SK-N-SH treated with all-trans-retinoic acid at 6 μM for 48 hours (cell line): ENCODE measurements at regions not wholly inside any gene's neighbourhood (a gene's known extent, or its start where the extent isn't known, plus 50 kb on each side); places are given as distances from the start of the nearest gene placed in this dataset.

Experiments
- ATAC-seq: fragments of 200-7000 bp; cut with Tn5 transposase; 3 replicates; pipeline ENCODE4 v1.9.1; 2020; ENCODE audit warnings: mild to moderate bottlenecking, moderate library complexity
- ARNTL ChIP-seq: fragments of 450-650 bp; formaldehyde crosslinking; IDR thresholded peaks from 2 replicates; pipeline ENCODE4 v1.5.0; 2020; ENCODE audit warnings: low read depth, mild to moderate bottlenecking, moderate library complexity, borderline replicate concordance
- BACH2 ChIP-seq: fragments of 250-450 bp; sonication (Bioruptor Pico); IDR thresholded peaks from 2 replicates; pipeline ENCODE4 v1.9.0; 2021; ENCODE audit warnings: mild to moderate bottlenecking, borderline replicate concordance
- CSDC2 ChIP-seq: fragments of 250-450 bp; sonication (Bioruptor Pico); IDR thresholded peaks from 2 replicates; pipeline ENCODE4 v1.5.0; 2020; ENCODE audit warnings: mild to moderate bottlenecking, moderate library complexity
- ESRRG ChIP-seq: fragments of 250-450 bp; sonication (Bioruptor Pico); IDR thresholded peaks from 2 replicates; pipeline ENCODE4 v1.6.1; 2021; ENCODE audit warnings: mild to moderate bottlenecking
- GLIS3 ChIP-seq: fragments of 250-450 bp; sonication (Bioruptor Pico); IDR thresholded peaks from 2 replicates; pipeline ENCODE4 v1.5.0; 2020; ENCODE audit warnings: mild to moderate bottlenecking, moderate library complexity
- ISL1 ChIP-seq: fragments of 250-450 bp; sonication (Bioruptor Pico); IDR thresholded peaks from 2 replicates; pipeline ENCODE4 v2.1.2; 2022; ENCODE audit warnings: mild to moderate bottlenecking, moderate library complexity
- OSR1 ChIP-seq: fragments of 250-450 bp; sonication (Bioruptor Pico); IDR thresholded peaks from 2 replicates; pipeline ENCODE4 v1.8.0; 2022; ENCODE audit warnings: moderate library complexity, mild to moderate bottlenecking, inconsistent platforms
- PATZ1 ChIP-seq: fragments of 250-450 bp; sonication (Bioruptor Pico); IDR thresholded peaks from 2 replicates; pipeline ENCODE4 v1.8.0; 2020; ENCODE audit warnings: mild to moderate bottlenecking, moderate library complexity, borderline replicate concordance
- PPARA ChIP-seq: fragments of 250-450 bp; sonication (Bioruptor Pico); IDR thresholded peaks from 2 replicates; pipeline ENCODE4 v1.5.0; 2020; ENCODE audit warnings: mild to moderate bottlenecking, borderline replicate concordance
- RARB ChIP-seq: fragments of 250-450 bp; sonication (Bioruptor Pico); IDR thresholded peaks from 2 replicates; pipeline ENCODE4 v1.8.0; 2021; ENCODE audit warnings: mild to moderate bottlenecking, moderate library complexity
- SNAI2 ChIP-seq: fragments of 250-450 bp; sonication (Bioruptor Pico); IDR thresholded peaks from 2 replicates; pipeline ENCODE4 v1.5.0; 2020; ENCODE audit warnings: mild to moderate bottlenecking, moderate library complexity
- TCF4 ChIP-seq: fragments of 250-450 bp; sonication (Bioruptor Pico); IDR thresholded peaks from 2 replicates; pipeline ENCODE4 v1.8.0; 2021; ENCODE audit warnings: mild to moderate bottlenecking, moderate library complexity, borderline replicate concordance
- TOX ChIP-seq: fragments of 250-450 bp; sonication (Bioruptor Pico); IDR thresholded peaks from 2 replicates; pipeline ENCODE4 v1.8.0; 2021; ENCODE audit warnings: mild to moderate bottlenecking, moderate library complexity, borderline replicate concordance
- TSHZ2 ChIP-seq: fragments of 250-450 bp; sonication (Bioruptor Pico); IDR thresholded peaks from 2 replicates; pipeline ENCODE4 v1.5.0; 2020; ENCODE audit warnings: mild to moderate bottlenecking, moderate library complexity
- ZC3H10 ChIP-seq: fragments of 250-450 bp; sonication (Bioruptor Pico); IDR thresholded peaks from 2 replicates; pipeline ENCODE4 v1.5.1; 2021; ENCODE audit warnings: mild to moderate bottlenecking, moderate library complexity
- ZFP3 ChIP-seq: fragments of 250-450 bp; sonication (Bioruptor Pico); IDR thresholded peaks from 2 replicates; pipeline ENCODE4 v1.5.0; 2020; ENCODE audit warnings: mild to moderate bottlenecking, moderate library complexity
- ZFP30 ChIP-seq: fragments of 450-650 bp; formaldehyde crosslinking; IDR thresholded peaks from 2 replicates; pipeline ENCODE4 v1.5.0; 2022; ENCODE audit warnings: mild to moderate bottlenecking, moderate library complexity
- ZNF565 ChIP-seq: fragments of 450-650 bp; formaldehyde crosslinking; conservative IDR thresholded peaks from 2 replicates; pipeline ENCODE4 v1.5.0; 2020; ENCODE audit warnings: low read depth, mild to moderate bottlenecking, moderate library complexity
- ZNF8 ChIP-seq: fragments of 450-650 bp; formaldehyde crosslinking; IDR thresholded peaks from 2 replicates; pipeline ENCODE4 v1.5.0; 2020; ENCODE audit warnings: mild to moderate bottlenecking, moderate library complexity
- TF ChIP-seq, protein P1 (sequence below): fragments of 250-450 bp; sonication (Bioruptor Pico); IDR thresholded peaks from 2 replicates; pipeline ENCODE4 v1.5.1; 2020; ENCODE audit warnings: low read depth, mild to moderate bottlenecking, moderate library complexity
- TF ChIP-seq, protein P2 (sequence below): fragments of 250-450 bp; sonication (Bioruptor Pico); IDR thresholded peaks from 2 replicates; pipeline ENCODE4 v1.8.0; 2021; ENCODE audit warnings: low read depth, mild to moderate bottlenecking, moderate library complexity, borderline replicate concordance

- no peak for TF ChIP-seq ESRRG (CRISPR knock-in tag)
- TF ChIP-seq ARNTL (CRISPR knock-in tag), result no peak
- TF ChIP-seq TSHZ2 (CRISPR knock-in tag), result no peak
- TF ChIP-seq ZNF565, result no peak
- TF ChIP-seq, protein P1, sequence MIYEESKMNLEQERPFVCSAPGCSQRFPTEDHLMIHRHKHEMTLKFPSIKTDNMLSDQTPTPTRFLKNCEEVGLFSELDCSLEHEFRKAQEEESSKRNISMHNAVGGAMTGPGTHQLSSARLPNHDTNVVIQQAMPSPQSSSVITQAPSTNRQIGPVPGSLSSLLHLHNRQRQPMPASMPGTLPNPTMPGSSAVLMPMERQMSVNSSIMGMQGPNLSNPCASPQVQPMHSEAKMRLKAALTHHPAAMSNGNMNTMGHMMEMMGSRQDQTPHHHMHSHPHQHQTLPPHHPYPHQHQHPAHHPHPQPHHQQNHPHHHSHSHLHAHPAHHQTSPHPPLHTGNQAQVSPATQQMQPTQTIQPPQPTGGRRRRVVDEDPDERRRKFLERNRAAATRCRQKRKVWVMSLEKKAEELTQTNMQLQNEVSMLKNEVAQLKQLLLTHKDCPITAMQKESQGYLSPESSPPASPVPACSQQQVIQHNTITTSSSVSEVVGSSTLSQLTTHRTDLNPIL (CRISPR knock-in tag), result no peak
- no peak for TF ChIP-seq GLIS3 (CRISPR knock-in tag)
- no peak for TF ChIP-seq ZC3H10 (CRISPR knock-in tag)
- TF ChIP-seq ZFP30 (CRISPR knock-in tag), result no peak
- TF ChIP-seq TOX, result no peak
- ATAC-seq, result no peak
Measured at GRCh38 chr9:18071651-18072060, 402.3 kb upstream of the ADAMTSL1 start.

DNA sequence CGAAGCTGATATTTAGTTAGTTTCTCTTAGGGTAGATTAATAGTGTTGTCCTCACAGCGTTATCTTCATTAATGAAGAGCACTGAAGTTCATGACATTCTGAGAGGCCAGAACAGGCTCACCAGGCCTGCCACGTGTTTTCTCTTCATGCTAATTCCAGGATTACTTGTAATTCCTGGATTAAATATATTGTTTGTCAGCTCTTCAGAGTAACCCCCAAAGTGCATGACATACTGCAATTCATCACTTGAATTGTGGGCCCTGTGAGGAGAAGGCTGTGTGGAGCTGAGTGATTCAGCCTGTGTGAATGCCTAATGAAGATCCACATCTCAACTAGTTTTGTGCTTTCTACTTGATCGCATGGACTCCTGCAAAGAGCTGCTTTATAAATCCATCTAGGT lies 401.0 kb upstream of the ADAMTSL1 start:
- TF ChIP-seq SNAI2 (no peak), ZNF8 (CRISPR knock-in tag) (no peak), GLIS3 (CRISPR knock-in tag) (no peak), PPARA (CRISPR knock-in tag) (no peak), RARB (CRISPR knock-in tag) (no peak), ZC3H10 (CRISPR knock-in tag) (no peak), TOX (no peak), ZNF565 (no peak), TCF4 (CRISPR knock-in tag) (no peak), OSR1 (CRISPR knock-in tag) (no peak), TSHZ2 (CRISPR knock-in tag) (no peak), ARNTL (CRISPR knock-in tag) (no peak), CSDC2 (CRISPR knock-in tag) (no peak), ZFP3 (CRISPR knock-in tag) (no peak), BACH2 (no peak), ZFP30 (CRISPR knock-in tag) (no peak), ISL1 (no peak), ESRRG (CRISPR knock-in tag) (no peak), PATZ1 (CRISPR knock-in tag) (no peak)
- TF ChIP-seq, protein P2, sequence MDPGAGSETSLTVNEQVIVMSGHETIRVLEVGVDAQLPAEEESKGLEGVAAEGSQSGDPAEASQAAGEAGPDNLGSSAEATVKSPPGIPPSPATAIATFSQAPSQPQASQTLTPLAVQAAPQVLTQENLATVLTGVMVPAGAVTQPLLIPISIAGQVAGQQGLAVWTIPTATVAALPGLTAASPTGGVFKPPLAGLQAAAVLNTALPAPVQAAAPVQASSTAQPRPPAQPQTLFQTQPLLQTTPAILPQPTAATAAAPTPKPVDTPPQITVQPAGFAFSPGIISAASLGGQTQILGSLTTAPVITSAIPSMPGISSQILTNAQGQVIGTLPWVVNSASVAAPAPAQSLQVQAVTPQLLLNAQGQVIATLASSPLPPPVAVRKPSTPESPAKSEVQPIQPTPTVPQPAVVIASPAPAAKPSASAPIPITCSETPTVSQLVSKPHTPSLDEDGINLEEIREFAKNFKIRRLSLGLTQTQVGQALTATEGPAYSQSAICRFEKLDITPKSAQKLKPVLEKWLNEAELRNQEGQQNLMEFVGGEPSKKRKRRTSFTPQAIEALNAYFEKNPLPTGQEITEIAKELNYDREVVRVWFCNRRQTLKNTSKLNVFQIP (CRISPR knock-in tag), result no peak
- no peak for ATAC-seq

- ATAC-seq, result no peak
- no peak for TF ChIP-seq ARNTL (CRISPR knock-in tag)
- TF ChIP-seq ZNF8 (CRISPR knock-in tag), result no peak
- TF ChIP-seq SNAI2, result no peak
- no peak for TF ChIP-seq ZC3H10 (CRISPR knock-in tag)
- no peak for TF ChIP-seq ZFP30 (CRISPR knock-in tag)
- no peak for TF ChIP-seq BACH2
- no peak for TF ChIP-seq TOX
- TF ChIP-seq PPARA (CRISPR knock-in tag), result no peak
Measured at GRCh38 chr9:18074041-18074440, 399.9 kb upstream of the ADAMTSL1 start.
